ES-I3 (cell line): ENCODE measurements at regions not wholly inside any gene's neighbourhood (a gene's known extent, or its start where the extent isn't known, plus 50 kb on each side); places are given as distances from the start of the nearest gene placed in this dataset.

Source experiments
- H3K36me3 ChIP-seq: 2 replicates; pipeline ENCODE4 v1.6.1; 2013; ENCODE audit warnings: mild to moderate bottlenecking, low read length, control low read depth, moderate library complexity; ENCODE audit not compliant: insufficient read depth
- H3K4me1 ChIP-seq: 2 replicates; pipeline ENCODE4 v1.6.1; 2013; ENCODE audit warnings: mild to moderate bottlenecking, control low read depth, low read length; ENCODE audit not compliant: insufficient read depth
- H3K9ac ChIP-seq: 2 replicates; pipeline ENCODE4 v1.6.1; 2013; ENCODE audit warnings: low read depth, mild to moderate bottlenecking, low read length, moderate library complexity
- H3K9me3 ChIP-seq: 2 replicates; pipeline ENCODE4 v1.6.1; 2013; ENCODE audit warnings: mild to moderate bottlenecking, low read length, moderate library complexity; ENCODE audit not compliant: control insufficient read depth, insufficient read depth

DNA sequence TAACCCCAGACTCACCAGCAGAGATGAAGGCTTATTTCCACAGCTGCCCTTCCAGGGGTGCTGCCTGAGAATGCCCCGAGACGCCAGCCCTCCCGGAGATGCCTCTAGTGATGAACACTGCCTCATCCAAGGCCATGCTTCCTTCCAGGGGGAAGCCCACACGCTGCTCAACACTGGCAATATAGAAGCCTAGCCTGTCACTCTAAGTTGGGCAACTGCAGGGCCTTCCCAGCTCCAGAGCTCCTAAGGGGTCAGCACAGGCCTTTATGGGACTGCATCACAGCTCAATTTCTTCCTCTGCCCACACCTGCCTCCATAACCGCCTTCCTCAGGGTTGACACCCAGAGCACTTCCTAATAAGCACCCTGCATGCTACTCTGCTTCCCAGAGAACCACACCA lies 217.7 kb downstream of the ABHD5 start:
- Histone ChIP-seq H3K4me1 (no peaks in the 10 kb centered on the region), H3K9me3 (no peaks in the 10 kb centered on the region)

DNA sequence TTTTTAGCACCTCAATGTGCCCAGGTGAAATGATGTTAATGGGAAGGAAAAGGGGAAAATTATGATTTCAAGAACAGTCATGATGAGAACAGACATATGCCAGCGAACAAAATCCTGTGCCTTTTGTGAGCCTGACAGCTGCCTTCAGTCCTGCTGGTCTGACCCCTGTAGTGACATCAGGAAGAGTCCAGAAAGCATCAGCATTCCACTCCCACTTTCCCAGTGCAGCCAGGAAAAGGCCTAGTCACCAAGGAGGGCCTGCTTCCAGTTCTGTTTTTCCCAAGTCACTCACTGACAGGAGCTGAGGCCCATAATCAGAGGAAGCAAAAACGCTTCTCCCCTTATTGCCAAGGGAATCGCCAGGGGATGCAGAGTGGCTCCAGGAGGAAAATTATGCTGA lies 218.4 kb downstream of the ABHD5 start:
- Histone ChIP-seq H3K4me1 (no peaks in the 10 kb centered on the region), H3K9ac (no peak overlapping the region), H3K36me3 (no peaks in the 10 kb centered on the region), H3K9me3 (no peaks in the 10 kb centered on the region)

More for the DNA sequence above, 217.7 kb downstream of the ABHD5 start:
- Histone ChIP-seq H3K9ac (no peak overlapping the region), H3K36me3 (no peaks in the 10 kb centered on the region)

DNA sequence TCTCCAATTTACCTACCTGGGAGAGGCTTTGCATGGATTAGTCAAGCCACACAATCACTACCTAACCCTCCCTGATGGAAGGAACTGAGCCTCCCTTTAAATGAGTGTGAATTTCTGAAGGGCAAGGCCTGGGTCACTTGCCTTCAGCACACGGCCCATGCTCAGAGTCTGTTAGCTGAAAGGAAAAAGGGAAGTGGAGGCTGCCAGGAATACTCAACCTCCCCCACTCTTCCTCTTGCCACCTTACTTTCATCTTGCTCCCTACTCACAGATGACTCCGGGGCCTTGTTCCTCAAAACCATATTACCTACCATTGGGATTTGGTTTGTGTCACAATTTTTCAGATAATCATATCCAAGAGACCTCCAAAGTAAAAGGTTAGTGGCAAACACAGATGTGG lies 220.0 kb downstream of the ABHD5 start:
- Histone ChIP-seq H3K9ac (no peak overlapping the region), H3K4me1 (no peaks in the 10 kb centered on the region), H3K36me3 (no peaks in the 10 kb centered on the region), H3K9me3 (no peaks in the 10 kb centered on the region)

DNA sequence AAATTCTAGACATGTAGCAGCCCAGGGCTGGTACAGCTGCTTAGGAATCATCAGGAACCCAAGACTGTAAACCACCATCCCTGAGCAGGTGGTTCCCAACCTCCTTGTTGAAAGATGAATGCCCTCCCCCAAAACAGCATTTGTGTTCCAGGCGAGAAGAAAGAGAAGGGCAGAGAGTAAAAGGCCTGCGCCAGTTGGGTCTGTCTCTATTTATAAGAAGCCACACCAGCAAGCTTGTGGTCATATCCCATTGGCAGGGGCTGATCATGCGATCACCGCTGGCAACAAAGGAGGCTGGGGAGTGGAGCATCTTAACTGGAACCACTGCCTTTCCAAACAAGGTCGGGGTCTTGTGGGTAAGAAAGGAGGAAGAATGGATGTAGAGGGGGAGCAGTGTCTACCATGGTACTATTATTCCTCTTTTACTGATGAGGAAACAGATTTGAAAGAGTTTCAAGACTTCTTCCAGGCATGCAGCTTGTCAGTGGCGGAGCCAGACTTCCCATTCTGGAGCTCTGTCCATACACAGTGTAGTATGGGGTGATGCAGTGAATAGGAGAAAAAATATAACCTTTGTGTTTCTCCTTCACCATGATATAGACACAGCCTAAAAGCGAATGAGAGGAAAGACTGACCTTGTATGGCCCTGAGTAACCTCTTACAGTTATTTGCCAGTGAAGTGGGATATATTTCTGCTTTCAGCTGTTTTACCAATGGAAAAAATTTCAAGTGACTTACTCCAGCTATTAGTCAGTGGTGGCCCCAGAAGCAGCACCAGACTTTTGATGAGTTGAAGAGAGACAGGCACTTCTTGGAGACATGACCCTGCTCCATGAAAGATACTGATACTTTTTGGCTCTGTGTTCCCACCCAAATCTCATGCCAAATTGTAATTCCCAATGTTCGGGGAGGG lies 222.6 kb downstream of the ABHD5 start:
- H3K9me3 ChIP-seq: peaks cover 2% of the 10 kb centered on the region; the same call in 1 of the 2 replicates
- H3K36me3 ChIP-seq: no peaks in the 10 kb centered on the region
- H3K4me1 ChIP-seq: no peaks in the 10 kb centered on the region
- H3K9ac ChIP-seq: no peak overlapping the region

DNA sequence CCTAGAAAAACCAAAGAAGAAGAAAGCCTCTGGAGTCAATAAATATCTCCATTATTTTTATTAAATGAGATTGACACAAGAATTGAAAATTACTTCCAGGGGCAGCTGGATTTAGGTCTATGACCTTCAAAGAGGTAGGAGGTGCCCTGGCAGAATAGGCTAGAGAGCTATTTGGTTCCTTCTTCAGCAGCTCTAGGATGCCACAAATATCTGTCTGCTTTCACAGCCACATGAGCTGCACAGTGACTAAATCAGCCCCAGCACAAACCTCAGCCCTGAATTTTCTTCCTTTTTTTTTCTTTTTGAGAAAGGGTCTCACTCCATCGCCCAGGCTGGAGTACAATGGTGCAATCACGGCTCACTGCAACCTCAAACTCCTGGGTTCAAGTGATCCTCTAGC lies 223.5 kb downstream of the ABHD5 start:
- Histone ChIP-seq H3K9ac (no peak overlapping the region), H3K4me1 (peaks cover 7% of the 10 kb centered on the region), H3K9me3 (peaks cover 2% of the 10 kb centered on the region; the same call in 1 of the 2 replicates), H3K36me3 (no peaks in the 10 kb centered on the region)

DNA sequence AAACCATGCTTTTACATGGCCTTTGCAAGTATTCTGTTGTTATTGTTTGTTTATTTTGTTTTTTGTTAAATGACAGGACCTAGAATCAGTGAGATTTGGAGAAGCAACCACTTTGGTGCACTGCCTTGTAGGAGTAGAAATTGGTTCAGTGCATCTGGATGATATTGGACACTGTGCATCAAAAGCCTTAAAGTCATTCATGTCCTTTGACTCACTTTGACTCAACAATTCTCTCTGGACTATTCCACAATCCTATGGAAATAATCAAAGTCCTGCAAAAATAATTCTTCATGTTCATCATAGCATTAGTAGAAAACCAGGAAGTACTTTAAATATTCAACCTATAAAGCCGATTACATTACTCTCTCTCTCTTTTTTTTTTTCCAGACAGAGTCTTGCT lies 224.8 kb downstream of the ABHD5 start:
- H3K9me3 ChIP-seq: peaks cover 2% of the 10 kb centered on the region; the same call in 1 of the 2 replicates
- no peak overlapping the region for H3K9ac ChIP-seq
- no peaks in the 10 kb centered on the region for H3K36me3 ChIP-seq
- peaks cover 11% of the 10 kb centered on the region for H3K4me1 ChIP-seq

DNA sequence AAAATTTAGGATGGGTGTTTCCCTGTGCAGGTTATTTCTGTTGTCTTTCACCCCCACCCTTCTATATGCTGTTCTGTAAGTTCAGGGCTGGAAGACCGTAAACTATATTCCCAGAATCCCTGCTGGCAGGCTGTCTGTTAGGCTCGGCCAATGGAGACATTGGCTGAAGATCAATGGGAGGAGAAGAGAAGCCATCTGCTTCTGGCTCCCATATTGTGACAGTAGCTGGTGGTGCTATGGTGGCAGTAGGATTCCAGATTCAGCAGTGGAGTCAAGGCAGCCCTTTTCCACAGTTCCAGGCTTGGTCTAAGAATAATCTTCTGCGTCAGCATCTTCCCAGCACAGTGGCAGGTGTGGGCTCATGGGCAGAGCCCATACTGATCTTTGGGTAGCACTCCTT lies 226.6 kb downstream of the ABHD5 start:
- Histone ChIP-seq H3K9me3 (peaks cover 2% of the 10 kb centered on the region; the same call in 1 of the 2 replicates), H3K36me3 (no peaks in the 10 kb centered on the region), H3K4me1 (peaks cover 16% of the 10 kb centered on the region), H3K9ac (no peak overlapping the region)

DNA sequence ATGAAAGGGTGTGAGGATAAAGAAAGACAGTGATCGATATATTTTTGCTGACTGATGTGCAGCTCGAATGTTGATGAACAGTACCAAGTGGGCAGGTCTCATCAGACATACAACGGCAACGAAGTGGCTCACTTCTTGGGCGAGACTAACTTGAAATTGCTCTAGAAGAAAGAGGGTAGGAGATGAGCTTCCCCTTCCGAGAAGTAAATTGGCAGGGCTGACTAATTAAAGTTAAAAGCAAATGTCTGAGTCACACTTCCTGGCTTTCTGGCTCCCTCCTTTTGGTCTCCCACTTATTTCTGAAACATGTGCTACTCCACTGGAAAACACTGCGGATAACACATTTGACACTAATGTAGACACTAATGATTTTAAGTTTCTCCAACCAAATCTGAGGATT lies 228.3 kb downstream of the ABHD5 start:
- Histone ChIP-seq H3K9me3 (peaks cover 2% of the 10 kb centered on the region; the same call in 1 of the 2 replicates), H3K36me3 (no peaks in the 10 kb centered on the region), H3K4me1 (peaks cover 21% of the 10 kb centered on the region), H3K9ac (no peak overlapping the region)

DNA sequence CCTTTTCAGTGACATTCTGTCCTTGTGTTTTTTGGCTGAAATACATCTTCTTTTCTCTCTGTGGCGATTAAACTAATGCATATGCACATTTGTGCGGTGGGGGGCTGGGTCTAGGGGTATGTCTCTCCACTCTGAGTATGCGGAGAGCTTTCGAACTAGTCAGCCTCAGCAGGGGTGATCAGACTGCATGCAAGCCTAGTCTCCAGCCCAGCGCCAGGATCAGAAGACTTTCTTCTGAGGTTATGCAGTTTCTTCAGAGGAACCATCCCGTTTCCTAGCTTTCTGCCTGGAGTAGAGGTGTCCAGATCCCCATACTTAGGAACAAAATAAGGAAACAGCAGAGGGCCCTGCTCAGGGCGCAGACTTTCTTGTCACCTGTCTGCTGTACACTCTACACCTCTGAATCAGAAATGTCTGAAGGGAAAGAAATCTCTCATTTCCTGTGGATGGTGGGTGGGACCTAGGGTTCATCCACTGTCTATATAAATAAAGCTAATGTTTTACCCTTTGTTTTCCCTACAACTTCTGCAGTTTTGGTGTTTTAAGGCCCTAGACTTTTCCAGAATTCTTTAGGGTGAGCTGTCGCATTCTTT lies 230.4 kb downstream of the ABHD5 start:
- no peak overlapping the region for H3K9ac ChIP-seq

DNA sequence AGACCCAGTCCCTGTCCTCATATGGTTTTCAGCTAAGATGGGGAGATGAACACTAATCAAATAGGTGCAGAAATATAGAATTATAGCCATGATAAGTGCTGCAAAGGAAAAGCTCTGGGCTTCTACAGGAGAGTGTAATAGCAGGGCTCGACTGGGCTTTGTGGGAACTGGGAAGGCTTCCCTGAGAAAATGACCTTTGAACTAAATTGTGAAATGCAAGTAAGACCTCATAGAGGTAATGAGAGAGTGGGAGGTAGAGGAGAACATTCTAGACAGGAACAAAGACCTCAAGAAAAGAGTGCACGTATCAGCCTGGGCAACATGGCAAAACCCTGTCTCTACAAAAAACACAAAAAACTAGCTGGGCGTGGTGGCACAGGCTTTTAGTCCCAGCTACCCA lies 231.6 kb downstream of the ABHD5 start:
- no peaks in the 10 kb centered on the region for H3K9me3 ChIP-seq
- peaks cover 21% of the 10 kb centered on the region for H3K4me1 ChIP-seq
- H3K9ac ChIP-seq: no peak overlapping the region
- no peaks in the 10 kb centered on the region for H3K36me3 ChIP-seq

More for the DNA sequence above, 230.4 kb downstream of the ABHD5 start:
- Histone ChIP-seq H3K9me3 (peaks cover 2% of the 10 kb centered on the region; the same call in 1 of the 2 replicates), H3K36me3 (no peaks in the 10 kb centered on the region), H3K4me1 (peaks cover 21% of the 10 kb centered on the region)

DNA sequence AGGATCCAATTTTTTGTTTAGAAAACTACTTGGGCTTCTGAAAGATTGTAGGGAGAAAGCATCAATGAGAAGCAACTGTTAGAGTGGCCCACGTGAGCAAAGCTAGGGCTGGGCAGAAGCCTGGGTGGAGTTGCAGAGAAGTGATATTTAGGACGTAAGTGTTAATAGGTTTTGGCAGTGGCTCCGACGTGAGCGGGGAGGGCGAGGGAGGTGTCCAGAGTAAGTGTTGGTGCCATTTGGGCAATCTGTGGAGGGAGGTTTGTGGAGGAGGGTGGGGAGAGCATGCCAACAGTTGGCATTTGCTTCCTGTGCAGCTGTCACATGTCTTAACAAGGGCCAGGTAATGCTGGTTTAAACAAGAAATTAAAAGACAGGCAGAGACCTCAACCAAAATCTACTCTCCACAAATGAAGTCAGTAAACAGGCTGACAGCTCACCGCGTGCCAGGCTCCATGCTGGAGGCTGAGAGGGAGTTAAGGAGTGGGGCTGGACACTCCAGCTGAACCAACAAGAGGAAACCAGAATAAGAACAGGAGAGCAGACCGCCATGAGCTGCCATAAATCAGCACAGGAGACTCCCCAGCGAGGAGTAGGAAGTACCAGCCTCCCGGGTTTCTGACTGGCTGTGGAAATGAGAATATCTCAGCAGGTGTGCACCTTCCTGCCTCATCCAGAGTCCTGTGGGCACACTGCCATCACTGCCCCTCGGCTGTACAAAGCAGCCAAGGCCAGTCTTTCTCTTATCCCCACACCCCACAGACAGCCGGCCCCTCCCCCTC lies 232.6 kb downstream of the ABHD5 start:
- Histone ChIP-seq H3K36me3 (no peaks in the 10 kb centered on the region), H3K9ac (no peak overlapping the region), H3K4me1 (peaks cover 21% of the 10 kb centered on the region), H3K9me3 (no peaks in the 10 kb centered on the region)

DNA sequence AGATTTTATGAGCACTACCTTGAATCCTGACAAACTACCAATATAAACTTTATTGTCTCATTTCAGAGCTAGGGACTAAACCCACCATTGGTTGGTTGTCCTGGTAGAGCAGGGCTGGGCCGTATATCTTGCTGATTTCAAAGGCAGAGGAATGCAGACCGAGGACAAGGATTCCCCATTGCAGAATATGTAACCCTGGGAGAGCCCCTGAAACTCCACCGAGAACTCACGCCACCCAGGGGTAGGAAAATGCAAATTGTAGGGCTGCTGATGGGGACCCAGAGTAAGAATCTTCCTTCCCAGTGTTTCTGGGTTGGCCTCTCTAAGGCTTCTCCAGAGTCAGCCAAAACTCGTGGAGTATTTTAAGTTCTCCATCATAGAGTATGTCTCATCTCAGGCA lies 235.3 kb downstream of the ABHD5 start:
- Histone ChIP-seq H3K4me1 (peaks cover 9% of the 10 kb centered on the region), H3K9ac (no peak overlapping the region), H3K36me3 (no peaks in the 10 kb centered on the region), H3K9me3 (no peaks in the 10 kb centered on the region)

DNA sequence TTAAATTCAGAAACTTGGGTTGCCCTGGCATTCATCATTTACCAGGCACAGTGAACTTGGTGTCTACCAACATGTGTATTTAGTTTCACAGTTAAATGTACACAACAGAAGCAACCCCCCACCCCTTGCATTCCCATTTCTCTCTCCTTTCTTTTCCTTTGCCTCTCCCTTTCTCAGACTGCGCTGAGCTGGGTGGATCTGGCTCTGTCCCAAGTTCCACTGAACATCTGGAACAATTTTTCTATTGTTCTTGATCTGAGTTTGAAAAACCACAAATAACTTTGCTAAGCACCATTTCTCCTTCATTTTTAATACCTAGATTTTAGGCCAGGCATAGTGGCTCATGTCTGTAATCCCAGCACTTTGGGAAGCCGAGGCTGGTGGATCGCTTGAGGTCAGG lies 242.2 kb downstream of the ABHD5 start:
- Histone ChIP-seq H3K9me3 (no peaks in the 10 kb centered on the region), H3K9ac (no peak overlapping the region), H3K36me3 (no peaks in the 10 kb centered on the region), H3K4me1 (no peaks in the 10 kb centered on the region)

DNA sequence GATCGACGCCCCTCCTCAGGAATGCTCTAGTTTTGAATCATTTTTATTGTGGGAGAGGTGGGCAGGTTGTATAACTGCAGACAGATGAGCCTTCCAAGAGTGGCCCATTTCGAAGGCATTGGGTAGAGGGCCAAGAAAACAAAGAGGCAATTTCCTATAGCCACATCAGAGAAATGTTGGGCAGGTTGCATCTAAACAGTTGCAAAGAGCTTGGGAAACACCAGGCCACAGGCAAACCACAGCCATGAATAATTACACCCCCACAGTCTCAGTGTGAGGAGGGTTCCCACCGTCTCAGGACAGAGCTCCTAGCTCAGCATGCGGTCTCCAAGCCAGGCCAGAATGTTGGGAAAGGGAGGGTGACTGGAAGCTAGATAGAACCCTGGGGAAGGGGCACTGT lies 257.3 kb downstream of the ABHD5 start:
- Histone ChIP-seq H3K9ac (no peak overlapping the region), H3K9me3 (no peaks in the 10 kb centered on the region), H3K36me3 (no peaks in the 10 kb centered on the region), H3K4me1 (no peaks in the 10 kb centered on the region)
